H1 (cell line): ENCODE measurements at regions not wholly inside any gene's neighbourhood (a gene's known extent, or its start where the extent isn't known, plus 50 kb on each side); places are given as distances from the start of the nearest gene placed in this dataset.
"Not testable (repeated sequence)": the region's sequence is repeated elsewhere in the genome, so short reads cannot be mapped to it uniquely, and the experiment has no call there.

Experiments
- CTCF ChIA-PET: fragments of 300-600 bp; sonication (Branson Sonifier 250); formaldehyde crosslinking; loops from one replicate; lab custom pipeline; 2021; ENCODE audit not compliant: partially characterized antibody; lab: Charles Lee
- POLR2A ChIA-PET: fragments of 300-600 bp; sonication (Branson Sonifier 250); formaldehyde crosslinking; loops from one replicate; lab custom pipeline; 2021; ENCODE audit warnings: inconsistent platforms; ENCODE audit not compliant: partially characterized antibody; lab: Charles Lee
- DNase-seq, 2 experiments: peaks; one replicate each; pipeline versions ENCODE4 v3.0.0 to v3.0.0-alpha.2; 2010 to 2022; ENCODE audit warnings: low spot score in 2 of 2, low read depth in 1 of 2, mixed read lengths in 1 of 2
- FAIRE-seq: peaks from 2 replicates; lab custom pipeline; 2011; peaks lifted over from hg19 to GRCh38; lab: Jason Lieb, UNC
- H2AFZ ChIP-seq: 2 replicates; pipeline ENCODE4 v1.8.1; 2012; ENCODE audit warnings: low read length, inconsistent platforms
- H2AK5ac ChIP-seq: 2 replicates; pipeline ENCODE4 v1.6.1; 2013; ENCODE audit warnings: low read depth, low read length
- H2BK120ac ChIP-seq: replicated peaks from 2 replicates; pipeline ENCODE3; 2013; ENCODE audit warnings: low read depth, low read length, inconsistent platforms
- H2BK12ac ChIP-seq: 2 replicates; pipeline ENCODE4 v1.6.1; 2013; ENCODE audit warnings: low read depth, low read length
- H2BK15ac ChIP-seq: 2 replicates; pipeline ENCODE4 v1.6.1; 2013; ENCODE audit warnings: low read length
- H2BK20ac ChIP-seq: 2 replicates; pipeline ENCODE4 v1.6.1; 2013; ENCODE audit warnings: low read length
- H2BK5ac ChIP-seq: 2 replicates; pipeline ENCODE4 v1.6.1; 2013; ENCODE audit warnings: low read depth, low read length
- H3K14ac ChIP-seq: 2 replicates; pipeline ENCODE4 v1.6.1; 2013; ENCODE audit warnings: inconsistent platforms; ENCODE audit not compliant: insufficient read length
- H3K18ac ChIP-seq: 2 replicates; pipeline ENCODE4 v1.6.1; 2013; ENCODE audit warnings: low read length; ENCODE audit errors: extremely low read depth
- H3K23ac ChIP-seq: 2 replicates; pipeline ENCODE4 v1.6.1; 2013; ENCODE audit warnings: inconsistent platforms; ENCODE audit not compliant: insufficient read length
- H3K23me2 ChIP-seq: 2 replicates; pipeline ENCODE4 v1.6.1; 2013; ENCODE audit warnings: low read depth, low read length
- H3K27ac ChIP-seq: 2 replicates; pipeline ENCODE4 v1.6.1; 2011; ENCODE audit warnings: low read depth, low read length, inconsistent platforms
- H3K27me3 ChIP-seq, 4 experiments: replicated peaks in 1 of 4; 1 replicate in 1 of 4; 2 replicates in 3 of 4; pipeline versions ENCODE4 v1.6.1 to v1.8.1; 2011 to 2013; ENCODE audit warnings: low read length in 3 of 4, mild to moderate bottlenecking in 3 of 4, inconsistent platforms in 2 of 4, mixed read lengths in 2 of 4, moderate library complexity in 1 of 4; ENCODE audit not compliant: control insufficient read depth in 3 of 4, insufficient read depth in 3 of 4; ENCODE audit errors: extremely low read depth in 1 of 4
- H3K36me3 ChIP-seq, 4 experiments: 2 replicates each; pipeline versions ENCODE4 v1.6.1 to v1.8.1; 2011 to 2013; ENCODE audit warnings: mild to moderate bottlenecking in 4 of 4, low read length in 3 of 4, moderate library complexity in 2 of 4, control low read depth in 1 of 4, inconsistent platforms in 1 of 4; ENCODE audit not compliant: insufficient read depth in 4 of 4, control insufficient read depth in 2 of 4
- H3K4ac ChIP-seq: replicated peaks from 2 replicates; pipeline ENCODE3; 2013; ENCODE audit warnings: low read length, low read depth, mixed read lengths, inconsistent platforms; ENCODE audit not compliant: insufficient read length
- H3K4me1 ChIP-seq, 4 experiments: replicated peaks in 1 of 4; 1 replicate in 1 of 4; 2 replicates in 3 of 4; pipeline versions ENCODE4 v1.6.1 to v1.8.1; 2011 to 2013; ENCODE audit warnings: low read length in 3 of 4, inconsistent platforms in 2 of 4, mixed read lengths in 1 of 4; ENCODE audit not compliant: insufficient read depth in 4 of 4, control insufficient read depth in 3 of 4
- H3K4me2 ChIP-seq, 2 experiments: 2 replicates each; pipeline versions ENCODE4 v1.6.1 to v1.8.1; 2011 to 2013; ENCODE audit warnings: low read depth in 2 of 2, low read length in 2 of 2, control low read depth in 1 of 2, inconsistent platforms in 1 of 2, mild to moderate bottlenecking in 1 of 2; ENCODE audit not compliant: insufficient read depth in 1 of 2
- H3K4me3 ChIP-seq, 4 experiments: fragments of 200-600, 300-600 bp in 1 of 4; sonication (generic), shearing (Covaris generic), sonication (Bioruptor Twin) in 1 of 4; 2 replicates each; pipeline versions ENCODE4 v1.5.1 to v1.8.1; 2011 to 2016; ENCODE audit warnings: low read length in 4 of 4, low read depth in 3 of 4, control low read depth in 2 of 4, inconsistent platforms in 2 of 4, mild to moderate bottlenecking in 2 of 4, mixed read lengths in 1 of 4, moderate library complexity in 1 of 4; ENCODE audit not compliant: insufficient read depth in 2 of 4; ENCODE audit errors: extremely low read depth in 1 of 4
- H3K56ac ChIP-seq: replicated peaks from 2 replicates; pipeline ENCODE3; 2013; ENCODE audit warnings: low read depth, mild to moderate bottlenecking, mixed read lengths, low read length, inconsistent platforms; ENCODE audit not compliant: insufficient read length
- H3K79me1 ChIP-seq: 2 replicates; pipeline ENCODE4 v1.6.1; 2013; ENCODE audit warnings: low read depth, low read length, control low read depth
- H3K79me2 ChIP-seq, 2 experiments: 2 replicates each; pipeline versions ENCODE4 v1.6.1 to v1.8.1; 2012 to 2013; ENCODE audit warnings: low read length in 2 of 2, mild to moderate bottlenecking in 2 of 2, inconsistent platforms in 1 of 2; ENCODE audit not compliant: insufficient read depth in 2 of 2, control insufficient read depth in 1 of 2
- H3K9ac ChIP-seq, 4 experiments: replicated peaks in 1 of 4; 1 replicate in 1 of 4; 2 replicates in 3 of 4; pipeline versions ENCODE4 v1.6.1 to v1.8.1; 2011 to 2013; ENCODE audit warnings: low read depth in 3 of 4, low read length in 3 of 4, control low read depth in 2 of 4, mild to moderate bottlenecking in 2 of 4, moderate library complexity in 2 of 4, inconsistent platforms in 1 of 4; ENCODE audit errors: extremely low read depth in 1 of 4
- H3K9me3 ChIP-seq, 2 experiments: 2 replicates each; pipeline versions ENCODE4 v1.6.1 to v1.8.1; 2012 to 2013; ENCODE audit warnings: mild to moderate bottlenecking in 2 of 2, moderate library complexity in 2 of 2, control low read depth in 1 of 2, inconsistent platforms in 1 of 2, low read depth in 1 of 2, low read length in 1 of 2, mixed read lengths in 1 of 2; ENCODE audit not compliant: insufficient read depth in 2 of 2
- H4K20me1 ChIP-seq, 2 experiments: replicated peaks in 1 of 2; 2 replicates each; pipeline versions ENCODE3 to v1.8.1; 2011 to 2013; ENCODE audit warnings: inconsistent platforms in 2 of 2, low read length in 2 of 2, mild to moderate bottlenecking in 1 of 2; ENCODE audit not compliant: insufficient read depth in 2 of 2, control insufficient read depth in 1 of 2
- H4K5ac ChIP-seq: 2 replicates; pipeline ENCODE4 v1.6.1; 2013; ENCODE audit warnings: low read length, low read depth, mixed read lengths, inconsistent platforms; ENCODE audit not compliant: insufficient read length
- H4K8ac ChIP-seq: 2 replicates; pipeline ENCODE4 v1.8.0; 2013; ENCODE audit warnings: mild to moderate bottlenecking, moderate library complexity, low read length, inconsistent platforms; ENCODE audit not compliant: insufficient read depth; ENCODE audit errors: extremely low read depth
- H4K91ac ChIP-seq: replicated peaks from 2 replicates; pipeline ENCODE3; 2013; ENCODE audit warnings: low read length, mixed read lengths, inconsistent platforms; ENCODE audit not compliant: insufficient read length
- WGBS, 2 experiments: shearing (Covaris generic) in 1 of 2; methylation state at CpG; one replicate each; pipeline versions ENCODE4 v1.1.6 to v1.1.7; 2013 to 2015; ENCODE audit warnings: low lambda C conversion rate in 2 of 2, mixed read lengths in 2 of 2, inconsistent platforms in 1 of 2, low coverage in 1 of 2, missing lambda C conversion rate in 1 of 2; ENCODE audit not compliant: insufficient replicate concordance in 2 of 2, insufficient coverage in 1 of 2, insufficient read length in 1 of 2; ENCODE audit errors: extremely low coverage in 1 of 2, missing lambda C conversion rate in 1 of 2; 5-methylcytosine and 5-hydroxymethylcytosine counted together

GRCh38 chr10:125250834-125251233 is 90.5 kb upstream of the CTBP2 start:
- H2AFZ ChIP-seq, H3K9ac ChIP-seq, H4K8ac ChIP-seq, H3K4me3 ChIP-seq, H2BK12ac ChIP-seq, H3K79me1 ChIP-seq, H2BK120ac ChIP-seq, H4K20me1 ChIP-seq, H3K18ac ChIP-seq, H3K23me2 ChIP-seq, CTCF ChIA-PET, H3K4me2 ChIP-seq, H2BK20ac ChIP-seq, FAIRE-seq, H3K56ac ChIP-seq, H3K23ac ChIP-seq, H3K4ac ChIP-seq, DNase-seq, H2BK5ac ChIP-seq, H3K14ac ChIP-seq, POLR2A ChIA-PET, H3K27ac ChIP-seq, H3K27me3 ChIP-seq, H3K9me3 ChIP-seq, H2AK5ac ChIP-seq, H2BK15ac ChIP-seq, H3K4me1 ChIP-seq, H3K79me2 ChIP-seq, H3K36me3 ChIP-seq, H4K5ac ChIP-seq, H4K91ac ChIP-seq: not testable (repeated sequence)
- WGBS, 2 experiments: 91% methylated on average over 4 of the region's 4 CpGs; no CpG with 5 or more reads in 1 of the 2 experiments
